ENCODE measurements at regions not wholly inside any gene's neighbourhood (a gene's known extent, or its start where the extent isn't known, plus 50 kb on each side); places are given as distances from the start of the nearest gene placed in this dataset.

- DNase-seq (ENCODE audit: insufficient read length, low spot score) (no peak), FAIRE-seq (no peak)
These were observed 51.1 kb upstream of the NCOA1 start for GRCh38 chr2:24439971-24440340.

GRCh38 chr2:24439280-24439970, 51.6 kb upstream of the NCOA1 start:
- FAIRE-seq, result no peak
- DNase-seq (ENCODE audit: insufficient read length, low spot score), result no peak

GRCh38 chr2:24438106-24438505, 52.9 kb upstream of the NCOA1 start:
- DNase-seq (ENCODE audit: insufficient read length, low spot score), result no peak
- no peak for FAIRE-seq

GRCh38 chr2:24435391-24436316, 55.4 kb upstream of the NCOA1 start:
- no peak for DNase-seq (ENCODE audit: insufficient read length, low spot score)
- no peak for FAIRE-seq

- DNase-seq (ENCODE audit: insufficient read length, low spot score), result no peak
- no peak for FAIRE-seq
These were observed 56.5 kb upstream of the NCOA1 start for GRCh38 chr2:24434541-24434940.

- DNase-seq (ENCODE audit: insufficient read length, low spot score), result no peak
- FAIRE-seq, result no peak
These were observed 58.3 kb upstream of the NCOA1 start for GRCh38 chr2:24432735-24433134.

GRCh38 chr2:24432121-24432520, 58.9 kb upstream of the NCOA1 start:
- FAIRE-seq, result no peak
- no peak for DNase-seq (ENCODE audit: insufficient read length, low spot score)

- FAIRE-seq (no peak), DNase-seq (ENCODE audit: insufficient read length, low spot score) (no peak)
These were observed 61.6 kb upstream of the NCOA1 start for GRCh38 chr2:24429197-24430074.

- no peak for FAIRE-seq
- no peak for DNase-seq (ENCODE audit: insufficient read length, low spot score)
These were observed 64.1 kb upstream of the ITSN2 start for GRCh38 chr2:24424387-24424786.

GRCh38 chr2:24423095-24423494, 62.8 kb upstream of the ITSN2 start:
- FAIRE-seq, result no peak
- DNase-seq (ENCODE audit: insufficient read length, low spot score), result no peak

GRCh38 chr2:24421668-24422067, 61.3 kb upstream of the ITSN2 start:
- no peak for FAIRE-seq
- peak; percentile 57 for DNase-seq (ENCODE audit: insufficient read length, low spot score)

- DNase-seq (ENCODE audit: insufficient read length, low spot score) (no peak), FAIRE-seq (no peak)
These were observed 60.0 kb upstream of the ITSN2 start for GRCh38 chr2:24420373-24420772.

GRCh38 chr2:24418166-24418841, 58.0 kb upstream of the ITSN2 start:
- FAIRE-seq (no peak), DNase-seq (ENCODE audit: insufficient read length, low spot score) (no peak)

- FAIRE-seq (no peak), DNase-seq (ENCODE audit: insufficient read length, low spot score) (no peak)
These were observed 52.5 kb upstream of the ITSN2 start for GRCh38 chr2:24412812-24413211.

- DNase-seq (ENCODE audit: insufficient read length, low spot score) (no peak), FAIRE-seq (no peak)
These were observed 51.3 kb upstream of the ITSN2 start for GRCh38 chr2:24411488-24412151.

- FAIRE-seq (no peak), DNase-seq (ENCODE audit: insufficient read length, low spot score) (no peak)
These were observed 50.6 kb upstream of the ITSN2 start for GRCh38 chr2:24410976-24411375.

GRCh38 chr2:24409700-24410556, 49.6 kb upstream of the ITSN2 start:
- FAIRE-seq, result peak; percentile 74
- peak; percentile 75 for DNase-seq (ENCODE audit: insufficient read length, low spot score)
